IMR-90 (cell line): ENCODE measurements at regions not wholly inside any gene's neighbourhood (a gene's known extent, or its start where the extent isn't known, plus 50 kb on each side); places are given as distances from the start of the nearest gene placed in this dataset.

Experiments
- ATAC-seq: fragments of 200-7000 bp; cut with Tn5 transposase; 2 replicates; pipeline ENCODE4 v1.9.1; 2020; ENCODE audit warnings: low read depth, mild to moderate bottlenecking, moderate library complexity
- BruUV-seq: library from RNA; stranded (reverse); fragments of 400-500 nt; replicated peaks from 2 replicates; lab custom pipeline; 2021; lab: Mats Ljungman, UMichigan
- CTCF ChIA-PET: fragments of 300-600 bp; formaldehyde crosslinking; extraction: SDS; loops from one replicate; lab custom pipeline; 2021; ENCODE audit warnings: antibody characterized with exemption; lab: Yijun Ruan, JAX
- POLR2A ChIA-PET: fragments of 300-600 bp; sonication (Branson Sonifier 250); formaldehyde crosslinking; loops from one replicate; lab custom pipeline; 2022; ENCODE audit warnings: antibody characterized with exemption; ENCODE audit not compliant: unreplicated experiment; lab: Charles Lee
- DNase-seq: peaks from one replicate; pipeline ENCODE4 v3.0.0; 2013
- H2AFZ ChIP-seq: replicated peaks from 2 replicates; pipeline ENCODE3; 2013; ENCODE audit warnings: low read length, mild to moderate bottlenecking; ENCODE audit not compliant: poor library complexity
- H2AK5ac ChIP-seq: 2 replicates; pipeline ENCODE4 v1.6.1; 2013; ENCODE audit warnings: low read depth, low read length, inconsistent platforms
- H2AK9ac ChIP-seq: replicated peaks from 2 replicates; pipeline ENCODE3; 2013; ENCODE audit warnings: mild to moderate bottlenecking, low read depth, low read length, moderate library complexity; ENCODE audit not compliant: poor library complexity
- H2BK120ac ChIP-seq: 2 replicates; pipeline ENCODE4 v1.6.1; 2013; ENCODE audit warnings: low read depth, low read length, inconsistent platforms
- H2BK15ac ChIP-seq: 3 replicates; pipeline ENCODE4 v1.6.1; 2013; ENCODE audit warnings: low read depth, low read length, inconsistent platforms
- H2BK20ac ChIP-seq: 2 replicates; pipeline ENCODE4 v1.6.1; 2013; ENCODE audit warnings: low read depth, mild to moderate bottlenecking, inconsistent platforms, low read length, moderate library complexity
- H2BK5ac ChIP-seq: 2 replicates; pipeline ENCODE4 v1.6.1; 2013; ENCODE audit warnings: mild to moderate bottlenecking, low read depth, low read length, inconsistent platforms; ENCODE audit not compliant: poor library complexity, severe bottlenecking
- H3K14ac ChIP-seq: replicated peaks from 2 replicates; pipeline ENCODE4 v1.6.1; 2013; ENCODE audit warnings: low read depth, low read length, inconsistent platforms
- H3K18ac ChIP-seq: 2 replicates; pipeline ENCODE4 v1.6.1; 2013; ENCODE audit warnings: low read depth, low read length, control low read depth
- H3K23ac ChIP-seq: 2 replicates; pipeline ENCODE4 v1.6.1; 2013; ENCODE audit warnings: low read depth, low read length, inconsistent platforms
- H3K27ac ChIP-seq: 2 replicates; pipeline ENCODE4 v1.5.1; 2013; ENCODE audit warnings: mild to moderate bottlenecking, control low read depth, low read length; ENCODE audit not compliant: insufficient read depth
- H3K27me3 ChIP-seq: 2 replicates; pipeline ENCODE4 v1.6.1; 2013; ENCODE audit warnings: low read length; ENCODE audit not compliant: control insufficient read depth, insufficient read depth
- H3K36me3 ChIP-seq: 2 replicates; pipeline ENCODE4 v1.6.1; 2013; ENCODE audit warnings: low read length, mixed read lengths; ENCODE audit not compliant: control insufficient read depth, insufficient read depth
- H3K4ac ChIP-seq: 2 replicates; pipeline ENCODE4 v1.6.1; 2013; ENCODE audit warnings: low read depth, low read length, inconsistent platforms
- H3K4me1 ChIP-seq: 2 replicates; pipeline ENCODE4 v1.6.1; 2013; ENCODE audit warnings: low read length, mixed read lengths; ENCODE audit not compliant: control insufficient read depth, insufficient read depth
- H3K4me2 ChIP-seq: 2 replicates; pipeline ENCODE4 v1.6.1; 2013; ENCODE audit warnings: low read depth, mild to moderate bottlenecking, control low read depth, low read length, moderate library complexity
- H3K4me3 ChIP-seq: 2 replicates; pipeline ENCODE4 v1.5.1; 2013; ENCODE audit warnings: low read depth, mild to moderate bottlenecking, control low read depth, low read length, moderate library complexity; ENCODE audit not compliant: insufficient read depth
- H3K56ac ChIP-seq: 2 replicates; pipeline ENCODE4 v1.6.1; 2013; ENCODE audit warnings: low read length, inconsistent platforms; ENCODE audit not compliant: insufficient read depth; ENCODE audit errors: extremely low read depth
- H3K79me1 ChIP-seq, 2 experiments: 2 replicates each; pipeline ENCODE4 v1.6.1; 2013; ENCODE audit warnings: low read length in 2 of 2, inconsistent platforms in 1 of 2, low read depth in 1 of 2
- H3K9ac ChIP-seq: 2 replicates; pipeline ENCODE4 v1.6.1; 2013; ENCODE audit warnings: low read depth, low read length, control low read depth
- H3K9me1 ChIP-seq: 2 replicates; pipeline ENCODE4 v1.6.1; 2013; ENCODE audit warnings: low read length, inconsistent platforms; ENCODE audit not compliant: insufficient read depth
- H3K9me3 ChIP-seq: 2 replicates; pipeline ENCODE4 v1.6.1; 2013; ENCODE audit warnings: low read length; ENCODE audit not compliant: control insufficient read depth, insufficient read depth
- H4K20me1 ChIP-seq: 2 replicates; pipeline ENCODE4 v1.6.1; 2013; ENCODE audit warnings: low read length, inconsistent platforms; ENCODE audit not compliant: insufficient read depth
- H4K5ac ChIP-seq: 2 replicates; pipeline ENCODE4 v1.6.1; 2013; ENCODE audit warnings: mild to moderate bottlenecking, low read depth, low read length, control low read depth
- H4K8ac ChIP-seq, 2 experiments: 2 replicates each; pipeline ENCODE4 v1.6.1; 2013; ENCODE audit warnings: low read depth in 2 of 2, low read length in 2 of 2, control low read depth in 1 of 2, inconsistent platforms in 1 of 2
- H4K91ac ChIP-seq: 2 replicates; pipeline ENCODE4 v1.6.1; 2013; ENCODE audit warnings: low read depth, low read length, inconsistent platforms; ENCODE audit not compliant: insufficient read depth
- RAD21 ChIP-seq: IDR thresholded peaks from 2 replicates; pipeline ENCODE4 v1.6.1; 2012; ENCODE audit warnings: low read length, improper control_type of control experiment
- dilution Hi-C: fragments of 300-500 bp; cut with HindIII; formaldehyde crosslinking; loops from one replicate; pipeline ENCODE4 v1.14.3; 2018; ENCODE audit warnings: low sequenced_read_pairs; ENCODE audit not compliant: unreplicated experiment
- in situ Hi-C: fragments of 300-500 bp; cut with MboI; formaldehyde crosslinking; loops from 3 replicates; pipeline ENCODE4 v1.14.3; 2019; ENCODE audit warnings: low sequenced_read_pairs, inconsistent platforms, mixed read lengths
- intact Hi-C: fragments of 100-400 bp; cut with micrococcal nuclease; formaldehyde crosslinking; loops from 2 replicates; pipeline ENCODE4 v1.10.0; 2022
- TF ChIP-seq, protein P1 (sequence below): fragments of 150-350 bp; IDR thresholded peaks from 2 replicates; pipeline ENCODE4 v1.6.1; 2017; ENCODE audit warnings: mild to moderate bottlenecking, antibody characterized with exemption, low read length, low read depth

DNA sequence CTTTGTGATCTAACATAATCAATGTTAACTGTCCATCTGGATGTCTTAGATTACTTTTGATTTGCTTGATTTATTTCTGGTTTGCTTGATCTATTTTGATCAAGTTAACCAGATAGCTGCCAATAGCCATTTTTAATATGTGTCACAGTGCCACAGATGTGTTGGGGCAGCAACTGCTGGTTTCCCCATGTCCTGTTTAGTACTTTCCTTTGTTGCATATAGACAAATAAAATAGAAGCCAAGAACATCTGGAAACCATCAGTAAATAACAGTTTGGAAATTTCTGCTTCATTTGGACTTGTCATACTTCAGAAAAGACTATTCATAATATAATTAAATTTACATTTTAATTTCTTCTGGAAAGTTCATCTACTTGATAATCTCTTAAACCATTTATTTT is 145.6 kb upstream of the C21orf91 start:
- Histone ChIP-seq H2AK9ac (no peak overlapping the region), H3K4me1 (no peaks in the 10 kb centered on the region), H2BK120ac (no peak overlapping the region), H3K4ac (no peak overlapping the region), H3K36me3 (no peaks in the 10 kb centered on the region), H3K9me1 (no peaks in the 10 kb centered on the region), H3K9ac (no peak overlapping the region), H3K4me3 (no peak overlapping the region), H3K27me3 (no peaks in the 10 kb centered on the region), H3K9me3 (0 out of 2 replicates have a peak, but pooled peaks cover 3% of the 10 kb centered on the region), H4K8ac (no peak overlapping the region), H3K18ac (no peak overlapping the region), H2AK5ac (no peak overlapping the region), H4K5ac (no peak overlapping the region), H4K91ac (no peak overlapping the region), H2BK20ac (no peak overlapping the region), H3K4me2 (no peak overlapping the region), H2BK5ac (no peak overlapping the region), H3K79me1 (no peaks in the 10 kb centered on the region), H2AFZ (no peak overlapping the region), H3K23ac (no peak overlapping the region), H3K56ac (no peak overlapping the region), H2BK15ac (no peak overlapping the region), H4K20me1 (no peaks in the 10 kb centered on the region), H3K14ac (no peak overlapping the region), H3K27ac (no peak overlapping the region)
- in situ Hi-C loops (no loop called here), intact Hi-C loops (no loop called here), dilution Hi-C loops (no loop called here)
- no peak for ATAC-seq
- ChIA-PET CTCF (no interaction called here), POLR2A (no interaction called here)
- no peak for DNase-seq
- no TSS peak for BruUV-seq
- no peak for TF ChIP-seq RAD21
- TF ChIP-seq, protein P1, sequence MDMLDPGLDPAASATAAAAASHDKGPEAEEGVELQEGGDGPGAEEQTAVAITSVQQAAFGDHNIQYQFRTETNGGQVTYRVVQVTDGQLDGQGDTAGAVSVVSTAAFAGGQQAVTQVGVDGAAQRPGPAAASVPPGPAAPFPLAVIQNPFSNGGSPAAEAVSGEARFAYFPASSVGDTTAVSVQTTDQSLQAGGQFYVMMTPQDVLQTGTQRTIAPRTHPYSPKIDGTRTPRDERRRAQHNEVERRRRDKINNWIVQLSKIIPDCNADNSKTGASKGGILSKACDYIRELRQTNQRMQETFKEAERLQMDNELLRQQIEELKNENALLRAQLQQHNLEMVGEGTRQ, result no peak
